Neural crest cell (in vitro differentiated cells): ENCODE measurements at regions not wholly inside any gene's neighbourhood (a gene's known extent, or its start where the extent isn't known, plus 50 kb on each side); places are given as distances from the start of the nearest gene placed in this dataset.
A peak's percentile ranks its signal among the peaks of the same experiment; 100 is the strongest.

ENCODE experiments used
- DNase-seq: peaks from one replicate; pipeline ENCODE4 v3.0.0; 2021; ENCODE audit warnings: low read depth, mixed read lengths, low spot score
- H3K27ac Mint-ChIP-seq: one replicate; pipeline ENCODE4 v1.8.0; 2021; ENCODE audit warnings: mild to moderate bottlenecking, mixed read lengths; ENCODE audit not compliant: unreplicated experiment
- H3K27me3 Mint-ChIP-seq: 2 replicates; pipeline ENCODE4 v1.8.0; 2021; ENCODE audit warnings: low read depth, mild to moderate bottlenecking, mixed read lengths
- H3K36me3 Mint-ChIP-seq: 2 replicates; pipeline ENCODE4 v1.8.0; 2021; ENCODE audit warnings: low read depth, mild to moderate bottlenecking, mixed read lengths
- H3K4me1 Mint-ChIP-seq: 2 replicates; pipeline ENCODE4 v1.8.0; 2021; ENCODE audit warnings: mixed read lengths
- H3K4me3 Mint-ChIP-seq: one replicate; pipeline ENCODE4 v1.8.0; 2021; ENCODE audit warnings: mild to moderate bottlenecking, mixed read lengths
- H3K9me3 Mint-ChIP-seq: 2 replicates; pipeline ENCODE4 v1.8.0; 2021; ENCODE audit warnings: mixed read lengths
- TF ChIP-seq, protein P1 (sequence below): fragments of 200-600 bp; sonication (generic); conservative IDR thresholded peaks from 2 replicates; pipeline ENCODE4 v1.5.0; 2021; ENCODE audit warnings: antibody characterized with exemption, mild to moderate bottlenecking

- DNase-seq: no peak
- Mint-ChIP-seq H3K4me3 (no peak overlapping the region), H3K4me1 (peaks cover 14% of the 10 kb centered on the region), H3K9me3 (peaks cover 8% of the 10 kb centered on the region), H3K27me3 (no peaks in the 10 kb centered on the region), H3K27ac (no peak overlapping the region), H3K36me3 (no peaks in the 10 kb centered on the region)
- TF ChIP-seq, protein P1, sequence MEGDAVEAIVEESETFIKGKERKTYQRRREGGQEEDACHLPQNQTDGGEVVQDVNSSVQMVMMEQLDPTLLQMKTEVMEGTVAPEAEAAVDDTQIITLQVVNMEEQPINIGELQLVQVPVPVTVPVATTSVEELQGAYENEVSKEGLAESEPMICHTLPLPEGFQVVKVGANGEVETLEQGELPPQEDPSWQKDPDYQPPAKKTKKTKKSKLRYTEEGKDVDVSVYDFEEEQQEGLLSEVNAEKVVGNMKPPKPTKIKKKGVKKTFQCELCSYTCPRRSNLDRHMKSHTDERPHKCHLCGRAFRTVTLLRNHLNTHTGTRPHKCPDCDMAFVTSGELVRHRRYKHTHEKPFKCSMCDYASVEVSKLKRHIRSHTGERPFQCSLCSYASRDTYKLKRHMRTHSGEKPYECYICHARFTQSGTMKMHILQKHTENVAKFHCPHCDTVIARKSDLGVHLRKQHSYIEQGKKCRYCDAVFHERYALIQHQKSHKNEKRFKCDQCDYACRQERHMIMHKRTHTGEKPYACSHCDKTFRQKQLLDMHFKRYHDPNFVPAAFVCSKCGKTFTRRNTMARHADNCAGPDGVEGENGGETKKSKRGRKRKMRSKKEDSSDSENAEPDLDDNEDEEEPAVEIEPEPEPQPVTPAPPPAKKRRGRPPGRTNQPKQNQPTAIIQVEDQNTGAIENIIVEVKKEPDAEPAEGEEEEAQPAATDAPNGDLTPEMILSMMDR: no peak
These were observed 145.5 kb upstream of the LHCGR start for GRCh38 chr2:48901015-48901343.

GRCh38 chr2:48900321-48901014, 144.9 kb upstream of the LHCGR start:
- H3K36me3 Mint-ChIP-seq: no peaks in the 10 kb centered on the region
- TF ChIP-seq, protein P1: no peak
- DNase-seq: no peak
- H3K4me3 Mint-ChIP-seq: no peak overlapping the region
- peaks cover 14% of the 10 kb centered on the region for H3K4me1 Mint-ChIP-seq
- H3K27ac Mint-ChIP-seq: peak overlapping the region; percentile 87
- H3K27me3 Mint-ChIP-seq: no peaks in the 10 kb centered on the region
- H3K9me3 Mint-ChIP-seq: peaks cover 8% of the 10 kb centered on the region

GRCh38 chr2:48896870-48897269, 141.3 kb upstream of the LHCGR start:
- Mint-ChIP-seq H3K27me3 (no peaks in the 10 kb centered on the region), H3K27ac (no peak overlapping the region), H3K4me3 (no peak overlapping the region), H3K4me1 (peaks cover 14% of the 10 kb centered on the region), H3K9me3 (peaks cover 3% of the 10 kb centered on the region), H3K36me3 (no peaks in the 10 kb centered on the region)
- TF ChIP-seq, protein P1: no peak
- no peak for DNase-seq

DNA sequence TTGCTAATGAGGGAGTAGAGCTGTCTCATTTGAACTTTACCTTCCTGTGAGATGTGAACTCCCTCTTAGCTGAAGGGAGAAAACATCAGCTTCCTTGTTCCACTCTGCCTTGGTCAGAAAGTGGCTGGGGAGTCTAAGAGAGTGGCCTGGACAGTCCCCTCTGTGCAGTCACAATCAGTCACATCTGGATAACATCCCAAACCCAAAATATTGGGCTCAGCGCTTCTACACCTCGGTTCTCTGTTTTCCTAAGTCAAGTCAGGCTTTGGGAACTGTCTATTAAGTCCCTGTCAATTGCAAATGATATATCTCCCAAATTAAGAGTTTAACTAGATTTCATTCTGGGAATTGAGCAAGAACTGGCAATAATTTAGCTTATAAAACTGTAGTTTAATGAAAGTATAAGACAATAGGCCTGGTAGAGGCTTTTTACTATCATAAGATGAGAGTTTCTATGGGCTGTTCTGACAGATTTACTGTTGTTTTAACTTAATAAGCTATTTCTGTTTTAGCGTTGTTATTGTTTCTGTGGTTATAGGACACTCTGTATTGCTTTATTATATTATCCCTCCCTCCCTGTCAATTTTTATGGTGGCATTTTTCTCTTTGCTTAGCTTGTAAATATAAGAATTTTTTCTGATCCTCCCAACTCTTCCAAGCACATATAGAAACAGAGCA, 135.1 kb upstream of the LHCGR start:
- no peak for DNase-seq
- no peaks in the 10 kb centered on the region for H3K4me1 Mint-ChIP-seq
- no peak overlapping the region for H3K4me3 Mint-ChIP-seq
- H3K27ac Mint-ChIP-seq: no peak overlapping the region
- TF ChIP-seq, protein P1: no peak
- no peaks in the 10 kb centered on the region for H3K36me3 Mint-ChIP-seq
- peaks cover under 1% of the 10 kb centered on the region for H3K9me3 Mint-ChIP-seq
- no peaks in the 10 kb centered on the region for H3K27me3 Mint-ChIP-seq

DNA sequence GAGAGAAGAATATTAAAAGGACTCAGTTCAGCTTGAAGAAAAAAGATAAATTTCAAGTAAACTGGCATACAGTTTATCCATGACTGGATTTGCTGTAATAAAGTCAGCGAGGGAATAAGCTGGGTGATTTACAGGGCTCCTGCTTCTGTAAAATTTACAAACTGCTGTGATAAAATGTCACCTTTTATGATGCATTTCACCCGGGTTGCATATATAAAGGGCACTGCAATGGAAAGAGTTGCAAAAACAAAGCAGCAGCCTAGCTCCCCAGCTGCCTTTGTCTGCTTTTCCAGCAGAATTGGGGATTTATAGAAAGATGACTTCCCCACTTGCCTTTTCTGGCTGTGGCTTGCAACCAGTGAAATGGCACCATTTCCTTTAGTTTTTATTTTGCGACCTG, 132.5 kb upstream of the LHCGR start:
- H3K4me1 Mint-ChIP-seq: no peaks in the 10 kb centered on the region
- no peak overlapping the region for H3K4me3 Mint-ChIP-seq
- peaks cover 2% of the 10 kb centered on the region for H3K27me3 Mint-ChIP-seq
- peaks cover 5% of the 10 kb centered on the region for H3K9me3 Mint-ChIP-seq
- DNase-seq: no peak
- TF ChIP-seq, protein P1: no peak
- no peaks in the 10 kb centered on the region for H3K36me3 Mint-ChIP-seq
- H3K27ac Mint-ChIP-seq: no peak overlapping the region
